ENCODE measurements at regions not wholly inside any gene's neighbourhood (a gene's known extent, or its start where the extent isn't known, plus 50 kb on each side); places are given as distances from the start of the nearest gene placed in this dataset.

- TF ChIP-seq BHLHE40 (IDR thresholded peaks at IDR 0.05; ENCODE audit: borderline replicate concordance) (no peak), ELF4 (IDR thresholded peaks at IDR 0.05) (no peak)
- DNase-seq (ENCODE audit: extremely low spot score) = no peak
- POLR2A ChIA-PET = no interaction called here
- CTCF ChIA-PET = no interaction called here
Measured at GRCh38 chr2:168357797-168358472, 98.1 kb upstream of the CERS6 start.

- ChIA-PET POLR2A (no interaction called here), CTCF (no interaction called here)
- DNase-seq (ENCODE audit: extremely low spot score) = no peak
- no peak for TF ChIP-seq ZNF384 (IDR thresholded peaks at IDR 0.05)
- no peak for TF ChIP-seq LEF1 (IDR thresholded peaks at IDR 0.05; ENCODE audit: borderline replicate concordance)
- TF ChIP-seq ARNT (IDR thresholded peaks at IDR 0.05) = no peak
- no peak for TF ChIP-seq FOXA1 (IDR thresholded peaks at IDR 0.05)
- TF ChIP-seq SUZ12 (IDR thresholded peaks at IDR 0.05) = no peak
- no peak for TF ChIP-seq ELF4 (IDR thresholded peaks at IDR 0.05)
- TF ChIP-seq TARDBP (IDR thresholded peaks at IDR 0.05) = no peak
- TF ChIP-seq HDGF (IDR thresholded peaks at IDR 0.05; ENCODE audit: borderline replicate concordance) = no peak
- no peak for TF ChIP-seq FOXK2 (IDR thresholded peaks at IDR 0.05)
- TF ChIP-seq SP1 (IDR thresholded peaks at IDR 0.05) = no peak
- no peak for TF ChIP-seq FOXM1 (IDR thresholded peaks at IDR 0.05; ENCODE audit: borderline replicate concordance)
- no peak for TF ChIP-seq NFRKB (IDR thresholded peaks at IDR 0.05)
- TF ChIP-seq PKNOX1 (IDR thresholded peaks at IDR 0.05) = no peak
Measured at GRCh38 chr2:168359082-168359481, 97.0 kb upstream of the CERS6 start.

GRCh38 chr2:168363347-168364092, 92.6 kb upstream of the CERS6 start:
- TF ChIP-seq ELF4 (IDR thresholded peaks at IDR 0.05) = no peak
- no peak for TF ChIP-seq PKNOX1 (IDR thresholded peaks at IDR 0.05)
- TF ChIP-seq FOXM1 (IDR thresholded peaks at IDR 0.05; ENCODE audit: borderline replicate concordance) = no peak
- no peak for TF ChIP-seq HDGF (IDR thresholded peaks at IDR 0.05; ENCODE audit: borderline replicate concordance)
- TF ChIP-seq ARNT (IDR thresholded peaks at IDR 0.05) = no peak
- no peak for TF ChIP-seq TARDBP (IDR thresholded peaks at IDR 0.05)
- TF ChIP-seq FOXA1 (IDR thresholded peaks at IDR 0.05) = no peak
- no peak for TF ChIP-seq SUZ12 (IDR thresholded peaks at IDR 0.05)
- no peak for TF ChIP-seq FOXK2 (IDR thresholded peaks at IDR 0.05)
- no peak for TF ChIP-seq LEF1 (IDR thresholded peaks at IDR 0.05; ENCODE audit: borderline replicate concordance)
- TF ChIP-seq BHLHE40 (IDR thresholded peaks at IDR 0.05; ENCODE audit: borderline replicate concordance) = no peak
- no peak for TF ChIP-seq SP1 (IDR thresholded peaks at IDR 0.05)
- TF ChIP-seq CTBP1 (IDR thresholded peaks at IDR 0.05; ENCODE audit: borderline replicate concordance) = no peak
- no peak for TF ChIP-seq NFRKB (IDR thresholded peaks at IDR 0.05)
- TF ChIP-seq ZNF384 (IDR thresholded peaks at IDR 0.05) = no peak
- no peak for TF ChIP-seq L3MBTL2 (conservative IDR thresholded peaks at IDR 0.05)
- ChIA-PET POLR2A (no interaction called here), CTCF (no interaction called here)
- no peak for DNase-seq (ENCODE audit: extremely low spot score)

- DNase-seq (ENCODE audit: extremely low spot score) = no peak
- CTCF ChIA-PET = no interaction called here
Measured at GRCh38 chr2:168365094-168365621, 90.9 kb upstream of the CERS6 start.

GRCh38 chr2:168369031-168369430, 87.0 kb upstream of the CERS6 start:
- POLR2A ChIA-PET = no interaction called here

More at GRCh38 chr2:168365094-168365621, 90.9 kb upstream of the CERS6 start:
- no peak for TF ChIP-seq LEF1 (IDR thresholded peaks at IDR 0.05; ENCODE audit: borderline replicate concordance)
- TF ChIP-seq ARNT (IDR thresholded peaks at IDR 0.05) = no peak
- no peak for TF ChIP-seq L3MBTL2 (conservative IDR thresholded peaks at IDR 0.05)
- no peak for TF ChIP-seq FOXA1 (IDR thresholded peaks at IDR 0.05)
- TF ChIP-seq FOXK2 (IDR thresholded peaks at IDR 0.05) = no peak
- TF ChIP-seq HDGF (IDR thresholded peaks at IDR 0.05; ENCODE audit: borderline replicate concordance) = no peak
- no peak for TF ChIP-seq SUZ12 (IDR thresholded peaks at IDR 0.05)
- no peak for TF ChIP-seq FOXM1 (IDR thresholded peaks at IDR 0.05; ENCODE audit: borderline replicate concordance)
- no peak for TF ChIP-seq SP1 (IDR thresholded peaks at IDR 0.05)
- no peak for TF ChIP-seq ELF4 (IDR thresholded peaks at IDR 0.05)
- TF ChIP-seq TARDBP (IDR thresholded peaks at IDR 0.05) = no peak
- TF ChIP-seq ZNF384 (IDR thresholded peaks at IDR 0.05) = no peak
- TF ChIP-seq PKNOX1 (IDR thresholded peaks at IDR 0.05) = no peak
- TF ChIP-seq NFRKB (IDR thresholded peaks at IDR 0.05) = no peak
- no peak for TF ChIP-seq BHLHE40 (IDR thresholded peaks at IDR 0.05; ENCODE audit: borderline replicate concordance)
- no peak for TF ChIP-seq CTBP1 (IDR thresholded peaks at IDR 0.05; ENCODE audit: borderline replicate concordance)
- POLR2A ChIA-PET = no interaction called here

More at GRCh38 chr2:168369031-168369430, 87.0 kb upstream of the CERS6 start:
- DNase-seq (ENCODE audit: extremely low spot score) = no peak
- CTCF ChIA-PET = interaction anchor here (0.7 to 0.8 kb wide), 2 partner anchors 17 to 20 kb away, joined by 3 read pairs; no protein-coding TSS in a partner anchor
- no peak for TF ChIP-seq ZNF384 (IDR thresholded peaks at IDR 0.05)

Measured in HEK293T (cell line).